ENCODE measurements at regions not wholly inside any gene's neighbourhood (a gene's known extent, or its start where the extent isn't known, plus 50 kb on each side); places are given as distances from the start of the nearest gene placed in this dataset.

- TF ChIP-seq CTCF (conservative IDR thresholded peaks at IDR 0.05; ENCODE audit: low read depth, low read length) (no peak), EZH2 (IDR thresholded peaks at IDR 0.05; ENCODE audit: low read length, unreplicated experiment) (no peak)
Observed at GRCh38 chr4:173958445-173958844, 325.0 kb downstream of the FBXO8 start.

Data from PC-3 (cell line).